ENCODE measurements at regions not wholly inside any gene's neighbourhood (a gene's known extent, or its start where the extent isn't known, plus 50 kb on each side); places are given as distances from the start of the nearest gene placed in this dataset.

DNA sequence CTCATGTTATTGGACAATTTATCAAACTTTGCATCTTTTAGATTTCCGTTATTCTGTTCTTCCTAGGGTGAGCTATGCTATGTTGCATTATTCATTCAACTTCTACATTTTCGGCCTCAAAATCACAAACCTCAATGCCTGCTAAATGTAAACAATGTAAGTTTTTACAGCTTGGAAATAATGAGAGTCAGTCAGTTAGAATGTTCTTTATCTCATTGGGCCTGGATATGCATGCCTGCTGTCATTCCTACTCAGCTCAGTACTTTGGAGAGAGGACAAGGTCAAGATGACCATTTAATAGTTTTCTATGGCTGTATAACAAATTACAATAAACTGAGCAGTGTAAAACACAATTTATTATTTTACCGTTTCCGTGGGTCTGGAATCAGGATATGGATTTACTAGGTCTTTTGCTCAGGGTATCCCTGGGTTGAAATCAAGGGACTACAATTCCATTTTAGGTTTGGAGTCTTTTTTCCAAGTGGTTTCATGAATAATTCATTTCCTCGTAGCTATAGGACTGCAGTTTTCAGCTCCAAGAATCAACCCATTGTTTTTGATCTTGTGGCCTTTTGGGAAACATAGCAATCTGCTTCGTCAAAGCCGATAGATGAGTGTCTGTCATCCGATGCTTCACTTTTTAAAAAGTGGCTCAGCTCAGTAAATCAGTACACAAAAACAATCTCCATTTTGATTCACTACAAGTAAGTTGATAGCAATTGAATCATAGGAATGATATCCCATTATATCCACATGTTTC, 1143.2 kb upstream of the CDH6 start:
- DNase-seq (ENCODE audit: low spot score), result no peak

DNA sequence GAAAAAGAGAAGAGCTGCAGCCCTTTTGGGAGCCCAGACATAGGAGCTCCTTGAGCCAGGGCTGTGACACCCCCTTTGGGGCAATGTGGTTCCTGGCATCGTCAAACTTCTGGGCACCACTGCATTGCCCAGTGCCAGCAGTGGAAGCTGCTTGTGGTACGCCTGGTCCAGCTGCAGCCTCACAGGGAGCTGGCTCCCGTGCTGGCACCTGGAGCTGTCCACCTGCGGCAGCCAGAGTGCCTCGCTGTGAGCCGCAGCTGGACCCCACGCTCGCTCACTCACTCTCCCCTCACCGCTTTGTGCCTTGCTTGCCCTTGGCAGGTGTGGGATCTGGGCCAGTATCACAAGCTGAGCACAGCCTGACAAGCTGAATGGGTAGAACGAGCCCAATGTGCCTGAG, 1150.8 kb upstream of the CDH6 start:
- DNase-seq (ENCODE audit: low spot score), result no peak

DNA sequence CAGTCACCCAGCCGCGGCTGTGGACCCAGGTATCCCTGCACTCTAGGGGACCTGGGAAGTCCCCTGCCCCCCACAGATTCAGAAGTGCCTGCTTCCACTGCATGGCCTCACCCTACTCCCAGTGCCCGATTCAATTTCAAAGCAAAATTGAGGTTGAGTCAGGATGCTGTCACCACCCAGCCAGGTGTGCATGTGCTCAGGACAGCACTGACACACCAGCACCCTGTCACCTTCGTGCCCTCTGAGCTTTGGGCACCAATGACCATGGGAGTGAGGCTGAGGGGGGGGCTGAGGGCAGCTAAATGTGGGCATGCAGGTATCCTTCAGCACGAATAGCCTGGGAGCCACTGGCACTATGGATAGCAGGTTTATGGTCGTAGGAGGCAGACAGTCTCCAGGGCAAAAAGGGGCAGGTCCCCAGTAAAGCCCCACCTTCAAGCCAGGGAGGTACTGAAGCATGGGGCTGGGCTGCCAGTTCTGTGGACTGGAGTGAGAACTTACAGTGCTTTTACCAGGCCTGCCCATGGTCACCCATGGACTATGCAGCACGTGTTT, 1151.6 kb upstream of the CDH6 start:
- no peak for DNase-seq (ENCODE audit: low spot score)

DNA sequence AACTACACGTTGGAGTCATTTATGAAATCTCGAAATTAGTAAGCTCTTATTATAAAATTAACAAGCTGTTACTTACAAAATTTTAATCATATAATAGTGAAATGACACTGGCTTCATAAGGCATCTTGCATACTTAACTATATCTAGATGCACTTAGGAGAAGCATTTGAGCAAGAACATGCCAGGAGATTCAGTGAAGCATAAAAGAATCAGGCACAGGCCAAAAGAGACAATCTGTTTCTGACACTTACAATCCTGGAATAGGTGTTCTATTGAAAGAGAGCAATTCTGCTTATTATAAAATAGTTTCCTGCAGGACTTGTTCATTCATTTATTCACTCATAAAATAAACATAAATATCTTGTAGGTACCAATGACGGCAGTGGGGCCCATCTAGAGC, 1152.2 kb upstream of the CDH6 start:
- DNase-seq (ENCODE audit: low spot score), result no peak

DNA sequence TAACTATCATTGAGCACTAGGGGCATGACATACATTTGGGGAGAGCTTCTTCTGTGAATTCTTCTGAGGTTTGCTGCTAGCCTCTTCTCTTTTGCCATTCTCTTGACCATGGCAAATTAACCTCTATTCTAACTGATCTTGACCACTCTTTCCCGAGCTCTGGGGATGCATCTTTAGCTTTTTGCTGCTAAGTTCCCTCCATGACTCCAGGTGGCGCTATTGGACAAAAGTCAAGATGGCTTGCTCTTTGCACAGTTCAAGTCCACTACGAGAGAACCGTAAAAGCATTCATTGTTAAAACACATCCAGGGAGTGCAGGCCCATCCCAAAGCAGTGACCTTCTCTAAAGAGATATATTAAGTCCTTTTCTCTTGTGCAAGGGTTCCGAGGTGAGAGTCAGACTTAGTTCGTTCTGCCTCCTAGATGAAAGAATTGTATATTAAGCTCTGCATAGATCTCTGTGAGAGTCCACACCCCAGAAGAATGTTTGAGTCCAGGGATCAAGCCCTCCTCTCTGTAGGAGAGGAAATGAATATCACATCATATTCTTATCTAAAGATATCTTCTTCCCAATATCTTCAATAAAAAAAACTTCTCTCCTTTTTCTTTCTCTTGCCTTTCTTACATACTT, 1152.9 kb upstream of the CDH6 start:
- DNase-seq (ENCODE audit: low spot score), result peak; percentile 66

DNA sequence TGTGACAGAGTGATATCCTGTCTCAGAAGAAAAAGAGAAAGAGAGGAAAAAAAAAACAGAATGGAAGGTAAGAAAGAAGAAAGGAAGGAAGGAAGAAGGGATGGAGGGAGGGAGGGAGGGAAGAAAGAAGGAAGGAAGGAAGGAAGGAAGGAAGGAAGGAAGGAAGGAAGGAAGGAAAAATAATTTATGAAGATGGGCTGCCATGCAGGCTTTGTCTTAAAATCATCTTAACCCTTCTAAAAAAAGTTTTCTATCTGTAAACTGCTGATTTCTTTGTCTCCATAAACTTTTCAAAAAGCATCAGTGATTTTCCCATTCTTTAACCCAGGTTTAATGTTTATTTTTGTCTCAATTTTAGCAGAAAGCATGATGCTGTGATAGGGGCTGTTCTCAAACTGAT, 1154.1 kb upstream of the CDH6 start:
- no peak for DNase-seq (ENCODE audit: low spot score)

DNA sequence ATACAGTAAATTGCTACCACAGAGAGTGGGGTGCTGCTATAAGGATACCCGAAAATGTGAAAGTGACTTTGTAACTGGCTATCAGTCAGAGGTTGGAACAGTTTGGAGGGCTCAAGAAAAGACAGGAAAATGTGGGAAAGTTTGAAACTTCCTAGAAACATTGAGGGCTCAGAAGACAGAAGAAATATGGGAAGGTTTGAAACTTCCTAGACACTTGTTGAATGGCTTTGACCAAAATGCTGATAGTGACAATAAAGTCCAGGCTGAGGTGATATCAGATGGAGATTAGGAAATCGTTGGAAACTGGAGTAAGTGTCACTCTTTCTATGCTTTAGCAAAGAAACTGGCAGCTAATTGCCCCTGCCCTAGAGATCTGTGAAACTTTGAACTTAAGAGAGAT, 1158.6 kb upstream of the CDH6 start:
- no peak for DNase-seq (ENCODE audit: low spot score)

DNA sequence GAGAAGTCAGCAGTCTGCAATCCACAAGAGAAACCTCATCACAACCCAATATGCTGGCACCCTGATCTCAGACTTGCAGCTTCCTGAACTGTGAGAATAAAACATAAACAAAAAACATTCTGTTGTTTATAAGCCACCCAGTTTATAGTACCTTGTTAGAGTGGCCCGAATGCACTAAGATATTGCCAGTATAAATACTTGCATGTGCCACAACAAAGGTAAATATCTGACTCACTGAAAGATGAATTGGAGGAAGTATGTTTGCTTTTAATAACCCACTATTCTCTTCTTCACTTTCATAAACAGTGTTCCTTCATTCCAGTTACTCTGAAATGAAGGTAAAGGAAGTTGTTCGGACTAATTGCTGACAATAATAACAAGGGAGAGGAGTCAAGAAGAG, 1163.4 kb upstream of the CDH6 start:
- peak; percentile 6 for DNase-seq (ENCODE audit: low spot score)

DNA sequence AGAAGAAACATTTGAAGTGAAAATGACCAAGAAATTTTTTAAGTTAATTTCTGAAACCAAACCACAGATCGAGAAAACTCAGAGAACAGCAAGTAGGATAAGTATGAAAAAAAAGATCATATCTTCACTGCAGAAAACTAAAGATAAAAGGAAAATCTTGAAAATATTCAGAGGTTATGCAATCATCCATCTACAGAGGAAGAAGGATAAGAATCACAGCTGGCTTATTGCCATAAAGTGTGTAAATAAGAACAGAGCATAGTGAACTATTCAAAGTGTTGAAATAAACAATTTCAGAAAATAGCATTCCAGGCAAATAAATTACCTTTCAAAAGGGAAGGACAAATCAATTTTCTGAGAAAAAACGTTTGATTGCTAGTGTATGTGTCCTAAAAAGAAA, 1191.7 kb upstream of the CDH6 start:
- DNase-seq (ENCODE audit: low spot score), result no peak

DNA sequence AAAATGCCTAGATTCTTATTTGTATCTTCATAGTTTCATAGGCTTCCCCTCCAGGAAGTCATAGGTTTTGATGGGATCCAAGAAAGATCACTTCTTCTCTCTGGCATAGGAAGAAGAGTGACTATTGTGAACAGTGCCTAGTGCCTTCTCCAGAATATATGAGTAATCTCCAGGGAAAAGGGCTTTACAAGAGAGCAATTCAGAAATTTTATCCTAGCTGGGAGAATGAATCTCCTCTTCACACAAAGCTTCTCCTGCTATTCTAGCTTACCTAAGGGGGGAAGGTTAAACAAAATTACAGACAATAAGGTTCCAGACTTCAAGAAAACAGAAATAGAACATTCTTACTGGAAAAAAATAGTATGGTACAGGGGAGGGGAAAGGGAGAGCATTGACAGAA, 1193.3 kb upstream of the CDH6 start:
- DNase-seq (ENCODE audit: low spot score), result no peak

DNA sequence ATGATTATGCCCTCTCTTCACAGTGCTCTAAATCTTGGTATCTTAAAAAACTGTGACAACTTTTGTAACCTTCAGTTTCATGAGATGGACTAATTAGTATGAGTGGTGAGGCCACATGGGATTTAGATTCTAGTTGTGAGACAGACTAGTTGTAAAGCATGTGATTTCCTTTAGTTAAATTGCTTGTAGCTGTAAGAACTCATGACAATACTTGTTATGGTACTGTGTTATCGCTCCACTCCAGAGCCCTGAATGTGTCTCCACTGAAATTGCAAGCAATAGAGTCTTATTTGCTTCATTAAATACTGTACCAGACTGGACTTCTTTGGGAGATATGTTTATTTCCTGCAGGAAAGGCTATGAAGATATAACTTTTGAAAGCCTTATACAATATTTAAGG, 1198.3 kb upstream of the CDH6 start:
- no peak for DNase-seq (ENCODE audit: low spot score)

DNA sequence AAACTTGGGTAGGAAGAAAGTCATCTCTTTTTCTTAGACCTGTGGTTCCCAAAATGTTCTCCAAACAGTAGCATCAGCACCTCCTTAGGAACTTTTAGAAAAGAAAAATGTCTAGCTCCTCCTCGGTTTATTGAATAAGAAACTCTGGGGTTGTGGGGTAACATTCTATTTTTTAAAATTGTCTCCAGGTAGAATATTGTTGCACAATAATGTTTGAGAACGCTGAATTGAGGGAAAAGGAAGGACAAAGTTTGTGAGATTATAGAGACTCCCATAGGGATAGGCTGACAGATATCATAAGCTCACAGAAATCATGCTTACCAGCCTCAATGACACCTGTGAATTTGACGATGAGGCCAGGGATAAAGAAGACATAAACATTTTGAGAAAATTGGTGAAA, 1199.0 kb upstream of the CDH6 start:
- no peak for DNase-seq (ENCODE audit: low spot score)

DNA sequence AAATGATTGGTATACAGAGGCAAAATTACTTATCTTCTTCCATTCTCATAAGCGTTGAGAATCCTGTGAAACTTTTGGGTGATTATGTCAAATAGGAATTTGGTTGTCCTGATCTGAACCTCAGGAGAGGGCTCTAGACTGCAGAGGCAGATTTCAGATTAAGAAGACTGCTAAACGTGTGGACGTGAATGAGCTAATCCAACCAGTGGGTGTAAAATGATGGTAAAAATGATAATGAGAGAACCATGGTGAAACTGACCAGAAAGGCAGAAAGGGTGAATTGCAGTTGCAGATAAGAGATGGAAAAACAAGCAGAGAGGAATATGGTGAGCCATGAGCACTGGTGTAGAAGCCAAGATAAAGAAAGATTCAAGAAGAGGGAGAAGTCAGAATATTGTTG, 1200.2 kb upstream of the CDH6 start:
- DNase-seq (ENCODE audit: low spot score), result no peak

DNA sequence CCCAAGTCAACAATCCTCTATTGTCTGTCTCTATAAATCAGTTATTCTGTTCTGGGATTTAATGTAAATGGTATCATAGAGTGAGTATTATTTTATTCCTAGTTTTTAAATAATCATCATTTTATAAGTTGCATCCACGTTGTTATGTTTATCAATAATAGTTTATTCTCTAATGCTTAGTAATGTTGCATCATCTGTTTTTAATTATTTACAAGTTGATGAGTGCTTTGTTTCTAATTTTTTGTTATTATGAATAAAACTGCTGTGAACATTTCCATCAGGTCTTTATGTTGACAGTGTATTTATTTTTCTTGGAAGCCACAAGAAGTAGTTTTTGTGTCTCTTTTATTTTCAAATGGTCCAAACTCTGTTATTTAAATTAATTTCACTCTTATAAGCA, 1201.2 kb upstream of the CDH6 start:
- DNase-seq (ENCODE audit: low spot score), result no peak

DNA sequence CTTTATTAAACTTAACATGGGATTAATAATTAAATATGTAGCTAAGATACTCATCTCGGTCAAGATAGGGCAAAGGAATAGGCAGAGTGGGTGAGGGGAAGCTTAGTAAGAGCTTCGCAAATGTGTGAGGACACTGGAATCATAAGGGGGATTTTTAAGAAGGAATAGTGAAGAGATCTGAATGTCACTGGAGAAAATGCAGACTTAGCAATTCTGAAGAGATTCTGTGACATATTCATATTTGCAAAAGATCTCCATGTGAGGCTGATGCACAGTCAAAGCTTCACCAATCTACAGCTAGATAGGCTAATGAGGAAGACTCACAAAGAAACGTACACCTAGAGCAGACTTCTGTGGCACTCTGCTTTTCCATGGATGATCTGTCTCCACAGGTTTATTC, 1202.8 kb upstream of the CDH6 start:
- no peak for DNase-seq (ENCODE audit: low spot score)

DNA sequence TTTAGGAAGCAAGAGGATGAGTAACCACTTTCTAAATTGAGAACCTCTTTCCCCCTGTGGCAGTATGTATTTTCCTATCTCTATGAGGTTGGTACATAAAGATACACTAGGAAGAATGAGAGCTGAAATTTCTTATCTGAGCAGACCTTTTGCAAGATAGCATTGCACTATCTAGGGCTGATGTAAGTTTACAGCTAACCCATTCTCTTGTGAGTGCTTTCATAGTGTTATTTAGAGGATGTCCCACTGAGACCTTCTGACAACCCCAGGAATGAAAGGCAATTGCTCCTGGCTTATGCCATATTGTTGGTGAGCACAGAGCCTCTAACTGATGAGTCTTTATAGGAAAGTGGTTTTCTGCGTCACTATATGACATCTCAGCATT, 1209.3 kb upstream of the CDH6 start:
- DNase-seq (ENCODE audit: low spot score), result no peak

DNA sequence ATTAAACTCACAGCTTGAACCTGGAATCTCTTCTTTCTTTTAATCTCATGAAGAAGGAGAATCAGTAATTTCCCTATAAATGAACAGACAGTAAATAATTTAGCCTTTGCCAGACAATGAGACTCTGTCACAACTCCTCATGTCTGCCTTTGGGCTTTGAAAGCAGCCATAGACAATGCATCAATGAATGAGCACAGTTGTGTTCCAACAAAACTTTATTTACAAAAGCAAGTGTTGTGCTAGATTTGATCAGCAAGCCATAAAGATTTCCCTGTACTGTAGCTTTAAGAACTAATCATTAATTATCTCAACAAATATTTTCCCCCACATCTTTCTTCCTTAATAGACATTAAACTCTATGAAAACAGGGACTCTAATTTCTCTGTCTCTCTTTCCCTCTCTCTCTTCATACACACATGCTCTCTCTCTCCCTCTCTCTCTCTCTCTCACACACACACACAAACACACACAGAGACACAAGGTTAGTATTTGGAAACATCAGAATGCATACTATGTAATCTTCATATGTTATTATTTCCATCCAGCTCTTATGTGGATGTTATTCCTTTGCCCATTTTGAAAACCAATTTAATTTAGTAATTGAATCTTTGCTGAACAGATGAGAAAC, 1209.8 kb upstream of the CDH6 start:
- no peak for DNase-seq (ENCODE audit: low spot score)

DNA sequence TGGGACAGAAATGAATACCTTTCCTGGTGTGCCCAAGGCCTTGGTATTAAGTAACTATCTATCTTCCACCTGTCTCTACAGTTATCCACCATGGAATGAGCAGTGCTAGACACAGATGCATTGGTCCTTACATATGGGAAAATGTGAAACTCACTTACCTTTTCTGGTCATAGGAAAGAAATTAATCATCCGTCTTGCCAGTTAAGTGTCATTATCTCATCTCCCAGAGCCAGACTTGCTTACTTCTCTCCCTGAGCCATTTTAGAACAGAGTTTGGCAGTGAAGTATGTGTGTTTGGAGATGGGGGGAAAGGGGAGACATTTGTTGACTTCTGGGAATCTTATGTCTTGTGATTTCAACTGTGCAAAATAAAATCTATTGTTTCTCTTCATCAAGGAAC, 1211.0 kb upstream of the CDH6 start:
- DNase-seq (ENCODE audit: low spot score), result no peak

DNA sequence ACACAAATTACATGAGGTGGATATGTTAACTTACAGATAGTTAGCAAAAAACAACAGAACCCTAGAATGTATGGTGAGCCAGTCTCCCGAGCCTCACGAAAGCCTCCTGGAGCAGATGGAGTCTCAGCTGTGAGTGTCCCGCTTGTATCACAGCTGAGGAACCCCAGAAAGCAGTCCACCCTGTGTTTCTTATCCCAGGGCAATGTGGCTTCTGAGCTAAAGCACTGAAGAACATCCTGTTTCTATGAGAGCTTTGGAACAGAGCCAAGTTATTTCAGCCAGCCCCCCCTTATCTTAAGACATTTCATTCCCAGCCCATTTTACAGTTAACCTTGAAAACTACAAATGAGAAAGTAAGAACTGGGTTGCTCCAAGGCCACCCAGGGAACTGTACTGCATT, 1220.9 kb upstream of the CDH6 start:
- DNase-seq (ENCODE audit: low spot score), result no peak

DNA sequence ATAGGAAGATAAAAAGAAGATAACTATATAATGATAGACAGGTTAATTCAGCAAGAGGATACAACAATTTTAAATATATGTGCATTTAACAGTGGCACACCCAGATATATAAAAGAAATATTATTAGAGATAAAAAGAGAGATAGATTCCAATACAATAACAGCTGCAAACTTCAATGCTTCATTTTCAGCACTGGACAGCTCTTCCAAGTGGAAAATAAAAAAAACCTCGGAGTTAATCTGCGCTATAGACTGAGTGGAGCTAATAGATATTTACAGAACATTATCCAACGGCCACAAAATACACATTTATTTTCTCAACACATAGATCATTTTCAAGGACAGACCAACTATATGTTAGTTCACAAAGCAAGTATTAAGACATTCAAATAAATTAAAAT, 1229.5 kb upstream of the CDH6 start:
- no peak for DNase-seq (ENCODE audit: low spot score)

DNA sequence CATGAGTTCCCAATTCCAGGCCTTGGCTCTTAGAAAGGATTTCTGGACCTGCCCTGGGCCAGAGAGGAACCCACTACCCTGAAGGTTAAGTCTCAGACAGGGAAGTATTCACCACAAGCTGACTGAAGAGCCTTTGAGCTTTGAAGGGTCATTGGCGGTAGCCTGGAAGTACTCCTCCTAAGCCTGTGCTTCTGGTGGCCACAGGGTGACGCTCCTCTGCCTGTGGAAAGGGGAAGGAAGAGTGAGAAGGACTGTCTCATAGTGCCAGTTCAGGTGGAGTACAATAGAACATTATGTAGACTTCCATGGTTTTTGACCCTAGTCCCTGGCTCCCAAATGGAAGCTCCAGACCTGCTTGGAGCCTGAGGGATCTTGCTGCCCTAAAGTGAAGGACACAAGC, 1233.2 kb upstream of the CDH6 start:
- DNase-seq (ENCODE audit: low spot score), result no peak

DNA sequence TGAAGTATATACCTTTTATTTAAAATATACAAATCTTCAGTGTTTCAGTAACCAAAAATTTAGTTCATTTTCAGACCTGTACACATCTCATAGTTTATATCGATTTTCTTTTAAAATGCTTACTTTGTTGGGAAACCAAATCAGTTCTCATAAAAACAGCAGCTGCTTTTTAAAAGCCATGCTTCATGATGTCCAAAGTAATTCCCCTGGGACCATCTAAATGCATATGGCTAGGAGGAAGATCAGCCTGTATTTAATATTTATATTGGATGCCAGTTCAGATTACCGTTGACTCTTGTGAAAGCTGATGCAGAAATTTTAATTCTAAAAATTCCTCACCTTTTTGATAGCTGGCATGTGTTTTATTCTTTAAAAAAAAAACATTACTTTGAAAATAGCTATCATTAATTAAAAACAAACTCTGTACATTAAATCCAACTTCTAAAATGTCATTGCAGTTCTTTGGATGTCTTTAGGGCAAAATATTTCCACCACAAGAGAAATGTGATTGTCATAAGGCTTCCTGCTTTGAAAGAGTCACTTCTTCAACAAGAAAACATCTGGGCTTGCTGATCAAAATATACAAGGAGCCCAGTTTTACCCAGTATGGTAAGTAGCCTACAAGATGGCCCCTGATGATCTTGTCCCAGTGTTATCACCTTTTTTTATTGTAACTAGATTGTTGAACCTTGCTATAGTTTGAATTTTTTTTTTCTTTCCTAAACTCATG, 1242.9 kb upstream of the CDH6 start:
- DNase-seq (ENCODE audit: low spot score), result no peak

Measured in LoVo (cell line).